ACHN (cell line): ENCODE measurements at regions not wholly inside any gene's neighbourhood (a gene's known extent, or its start where the extent isn't known, plus 50 kb on each side); places are given as distances from the start of the nearest gene placed in this dataset.
A peak's percentile ranks its signal among the peaks of the same experiment; 100 is the strongest.

Source experiments
- DNase-seq: peaks from one replicate; pipeline ENCODE4 v3.0.0-alpha.2; 2015
- in situ Hi-C: cut with HindIII; loops from 2 replicates; pipeline ENCODE4 v1.10.0; 2017; ENCODE audit warnings: low sequenced_read_pairs, low pct_ligation_motif_present, low pct_unique_long_range_greater_than_20kb

GRCh38 chr10:3241274-3241921 is 68.8 kb upstream of the PITRM1 start:
- no peak for DNase-seq
- in situ Hi-C loops = no loop called here

GRCh38 chr10:3239920-3240894 is 67.6 kb upstream of the PITRM1 start:
- DNase-seq = no peak
- in situ Hi-C loops = no loop called here

- DNase-seq = peak; percentile 48
- in situ Hi-C loops = no loop called here
Measured at GRCh38 chr10:3239066-3239919, 66.7 kb upstream of the PITRM1 start.

GRCh38 chr10:3238115-3238871 is 65.7 kb upstream of the PITRM1 start:
- in situ Hi-C loops = no loop called here
- DNase-seq = no peak

GRCh38 chr10:3237530-3237929 is 64.9 kb upstream of the PITRM1 start:
- no peak for DNase-seq
- in situ Hi-C loops = no loop called here

- no peak for DNase-seq
- in situ Hi-C loops = no loop called here
Measured at GRCh38 chr10:3236644-3237404, 64.2 kb upstream of the PITRM1 start.

- in situ Hi-C loops = no loop called here
- DNase-seq = no peak
Measured at GRCh38 chr10:3235996-3236510, 63.5 kb upstream of the PITRM1 start.

- in situ Hi-C loops = no loop called here
- no peak for DNase-seq
Measured at GRCh38 chr10:3235395-3235794, 62.8 kb upstream of the PITRM1 start.

GRCh38 chr10:3233486-3233990 is 61.0 kb upstream of the PITRM1 start:
- DNase-seq = no peak
- in situ Hi-C loops = no loop called here

- DNase-seq = no peak
- in situ Hi-C loops = no loop called here
Measured at GRCh38 chr10:3231951-3232730, 59.6 kb upstream of the PITRM1 start.

- in situ Hi-C loops = no loop called here
- no peak for DNase-seq
Measured at GRCh38 chr10:3229815-3230214, 57.2 kb upstream of the PITRM1 start.

- in situ Hi-C loops = no loop called here
- no peak for DNase-seq
Measured at GRCh38 chr10:3228629-3228945, 56.0 kb upstream of the PITRM1 start.

GRCh38 chr10:3226960-3227744 is 54.6 kb upstream of the PITRM1 start:
- DNase-seq = peak; percentile 85
- in situ Hi-C loops = no loop called here

- no peak for DNase-seq
- in situ Hi-C loops = no loop called here
Measured at GRCh38 chr10:3225561-3225960, 53.0 kb upstream of the PITRM1 start.

- DNase-seq = no peak
- in situ Hi-C loops = no loop called here
Measured at GRCh38 chr10:3224241-3224640, 51.7 kb upstream of the PITRM1 start.

GRCh38 chr10:3222626-3223025 is 50.0 kb upstream of the PITRM1 start:
- in situ Hi-C loops = no loop called here
- no peak for DNase-seq
